Nephron progenitor cell (in vitro differentiated cells): ENCODE measurements at regions not wholly inside any gene's neighbourhood (a gene's known extent, or its start where the extent isn't known, plus 50 kb on each side); places are given as distances from the start of the nearest gene placed in this dataset.

Source experiments
- DNase-seq: peaks from one replicate; pipeline ENCODE4 v3.0.0; 2021
- H3K27ac Mint-ChIP-seq: 2 replicates; pipeline ENCODE4 v1.8.0; 2021; ENCODE audit warnings: mild to moderate bottlenecking, moderate library complexity, mixed read lengths
- H3K27me3 Mint-ChIP-seq: 2 replicates; pipeline ENCODE4 v1.8.0; 2021; ENCODE audit warnings: mild to moderate bottlenecking, low read depth, mixed read lengths; ENCODE audit not compliant: poor library complexity
- H3K36me3 Mint-ChIP-seq: 2 replicates; pipeline ENCODE4 v1.8.0; 2021; ENCODE audit warnings: low read depth, mixed read lengths
- H3K4me1 Mint-ChIP-seq: 2 replicates; pipeline ENCODE4 v1.8.0; 2021; ENCODE audit warnings: mixed read lengths
- H3K4me3 Mint-ChIP-seq: 2 replicates; pipeline ENCODE4 v1.8.0; 2021; ENCODE audit warnings: mild to moderate bottlenecking, moderate library complexity, mixed read lengths
- H3K9me3 Mint-ChIP-seq: 2 replicates; pipeline ENCODE4 v1.8.0; 2021; ENCODE audit warnings: mild to moderate bottlenecking, moderate library complexity, mixed read lengths
- CTCF ChIP-seq: fragments of 200-600 bp; sonication (generic); IDR thresholded peaks from 2 replicates; pipeline ENCODE4 v1.5.0; 2021; ENCODE audit warnings: antibody characterized with exemption

GRCh38 chr18:35770376-35771014, 189.0 kb downstream of the GALNT1 start:
- TF ChIP-seq CTCF, result no peak
- no peaks in the 10 kb centered on the region for H3K9me3 Mint-ChIP-seq
- no peak for DNase-seq
- H3K36me3 Mint-ChIP-seq, result no peaks in the 10 kb centered on the region
- peaks cover 7% of the 10 kb centered on the region for H3K27me3 Mint-ChIP-seq
- no peak overlapping the region for H3K4me3 Mint-ChIP-seq
- H3K27ac Mint-ChIP-seq, result no peak overlapping the region
- no peaks in the 10 kb centered on the region for H3K4me1 Mint-ChIP-seq

GRCh38 chr18:35771172-35771571, 189.6 kb downstream of the GALNT1 start:
- Mint-ChIP-seq H3K4me3 (no peak overlapping the region), H3K27me3 (peaks cover 7% of the 10 kb centered on the region), H3K36me3 (no peaks in the 10 kb centered on the region), H3K4me1 (no peaks in the 10 kb centered on the region), H3K9me3 (no peaks in the 10 kb centered on the region), H3K27ac (no peak overlapping the region)
- TF ChIP-seq CTCF, result no peak
- DNase-seq, result no peak

GRCh38 chr18:35775887-35776286, 194.3 kb downstream of the GALNT1 start:
- TF ChIP-seq CTCF, result no peak
- H3K4me1 Mint-ChIP-seq, result no peaks in the 10 kb centered on the region
- no peak overlapping the region for H3K27ac Mint-ChIP-seq
- H3K27me3 Mint-ChIP-seq, result peaks cover 4% of the 10 kb centered on the region
- H3K4me3 Mint-ChIP-seq, result no peak overlapping the region
- H3K9me3 Mint-ChIP-seq, result no peaks in the 10 kb centered on the region
- peak; percentile 22 for DNase-seq
- H3K36me3 Mint-ChIP-seq, result no peaks in the 10 kb centered on the region

GRCh38 chr18:35776473-35776872, 194.9 kb downstream of the GALNT1 start:
- Mint-ChIP-seq H3K27me3 (peaks cover 4% of the 10 kb centered on the region), H3K9me3 (no peaks in the 10 kb centered on the region), H3K27ac (no peak overlapping the region), H3K4me1 (no peaks in the 10 kb centered on the region), H3K36me3 (no peaks in the 10 kb centered on the region), H3K4me3 (no peak overlapping the region)
- no peak for DNase-seq
- no peak for TF ChIP-seq CTCF

- Mint-ChIP-seq H3K4me1 (no peaks in the 10 kb centered on the region), H3K36me3 (no peaks in the 10 kb centered on the region), H3K27ac (no peak overlapping the region), H3K4me3 (no peak overlapping the region), H3K27me3 (peaks cover 4% of the 10 kb centered on the region), H3K9me3 (no peaks in the 10 kb centered on the region)
- no peak for DNase-seq
- no peak for TF ChIP-seq CTCF
Observed at GRCh38 chr18:35777039-35777438, 195.4 kb upstream of the RMP24 start.

- no peak for DNase-seq
- H3K36me3 Mint-ChIP-seq, result no peaks in the 10 kb centered on the region
- no peak for TF ChIP-seq CTCF
- H3K4me1 Mint-ChIP-seq, result no peaks in the 10 kb centered on the region
- H3K4me3 Mint-ChIP-seq, result no peak overlapping the region
- no peaks in the 10 kb centered on the region for H3K9me3 Mint-ChIP-seq
- H3K27ac Mint-ChIP-seq, result no peak overlapping the region
- no peaks in the 10 kb centered on the region for H3K27me3 Mint-ChIP-seq
Observed at GRCh38 chr18:35778850-35779627, 193.4 kb upstream of the RMP24 start.
